HG03439 (cell line): ENCODE measurements at regions not wholly inside any gene's neighbourhood (a gene's known extent, or its start where the extent isn't known, plus 50 kb on each side); places are given as distances from the start of the nearest gene placed in this dataset.

Experiments used
- ATAC-seq: cut with Tn5 transposase; IDR thresholded peaks from one replicate; pipeline ENCODE4 v1.9.1; 2021; ENCODE audit warnings: mild to moderate bottlenecking, moderate library complexity; ENCODE audit not compliant: unreplicated experiment

DNA sequence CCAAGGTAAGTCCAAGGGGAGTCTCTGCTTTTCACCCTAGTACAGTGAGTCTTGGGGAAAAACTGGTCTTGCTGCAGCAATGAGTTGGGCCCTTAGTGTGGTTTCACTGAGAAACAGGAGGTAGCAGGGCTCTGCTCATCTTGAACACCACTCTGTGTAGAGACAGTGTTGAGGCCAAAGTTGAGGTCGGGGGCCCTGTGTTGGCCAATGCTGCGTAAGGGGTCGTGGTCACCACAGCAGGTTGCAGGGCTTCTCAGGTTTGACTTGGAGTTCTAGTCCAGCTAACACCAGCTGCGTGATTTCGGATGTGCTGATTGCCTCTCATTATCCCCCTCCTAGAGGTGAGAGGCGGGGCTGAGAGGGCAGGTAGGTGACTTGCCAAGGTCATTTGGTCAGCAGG, 807.5 kb downstream of the VRK1 start:
- ATAC-seq = no peak

DNA sequence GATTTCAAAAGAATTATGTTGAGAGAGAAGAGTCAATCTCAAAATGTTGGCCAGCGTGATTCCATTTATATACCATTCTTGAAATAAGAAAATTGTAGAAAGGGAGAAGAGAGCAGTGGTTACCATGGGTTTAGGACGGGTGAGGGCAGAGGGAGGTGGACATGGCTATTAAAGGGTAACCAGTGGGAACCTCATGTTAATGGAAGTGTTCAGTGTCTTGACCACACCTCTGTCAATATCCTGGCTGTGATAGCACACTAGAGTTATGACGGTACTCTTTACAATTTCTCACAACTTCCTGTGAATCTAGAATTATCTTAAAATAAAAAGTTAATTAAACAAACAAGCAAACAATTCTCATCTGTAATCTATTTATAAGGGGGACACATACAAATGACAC, 821.2 kb downstream of the VRK1 start:
- ATAC-seq = no peak

DNA sequence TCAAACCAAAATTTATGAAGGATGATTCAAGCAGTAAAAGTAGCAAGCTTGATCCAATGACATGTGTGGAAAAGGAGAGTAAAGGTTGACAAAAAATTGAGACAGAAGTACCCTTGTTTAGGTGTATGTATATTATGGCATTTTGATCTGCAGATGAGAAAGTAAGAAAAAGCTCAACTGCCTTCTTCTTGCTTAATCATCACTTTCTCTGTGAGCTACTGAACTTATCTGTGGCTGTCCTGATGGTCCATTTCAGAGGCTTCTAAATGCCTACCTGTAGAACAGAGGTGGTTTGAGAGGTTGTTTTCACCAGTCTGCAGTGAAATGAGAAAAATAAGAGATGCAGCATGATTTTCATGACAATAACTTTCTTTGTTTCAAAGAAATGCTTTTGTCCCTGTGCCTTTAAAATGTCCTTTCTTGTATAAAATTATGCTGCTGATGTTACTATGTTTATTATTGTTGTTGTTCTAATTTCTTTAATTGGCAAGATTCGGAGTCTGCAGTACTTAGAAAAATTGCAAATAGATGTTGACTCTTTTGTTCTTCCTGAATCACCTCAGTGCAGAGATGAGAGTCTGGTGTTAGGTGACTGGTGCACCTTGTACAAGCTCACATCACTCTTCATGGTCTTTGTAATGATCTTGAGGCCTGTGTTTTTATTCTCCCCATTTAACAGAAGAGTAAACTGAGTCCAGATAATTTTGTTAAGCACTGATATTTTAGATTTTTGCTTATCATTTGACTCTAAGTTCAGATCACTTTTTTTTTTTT, 821.9 kb downstream of the VRK1 start:
- no peak for ATAC-seq

GRCh38 chr14:97620066-97620465, 822.9 kb downstream of the VRK1 start:
- ATAC-seq = no peak

DNA sequence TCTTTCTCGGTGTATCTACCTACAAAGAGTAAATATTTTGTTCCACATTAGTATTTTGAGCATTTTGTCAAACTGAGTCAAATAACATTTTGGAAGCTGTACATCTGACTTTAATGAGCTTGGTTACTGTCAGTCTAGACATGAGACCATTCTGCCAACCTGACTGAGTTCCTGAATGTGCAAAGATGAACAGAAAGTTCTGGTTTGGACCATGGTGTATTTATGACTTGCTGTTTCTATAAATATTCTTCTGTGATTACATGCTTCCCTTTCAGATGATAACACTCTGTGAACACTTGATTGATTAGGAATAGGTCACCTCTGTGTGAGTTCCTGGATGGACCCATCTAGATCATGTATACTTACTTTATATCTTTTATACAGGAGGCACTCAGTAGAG, 827.8 kb downstream of the VRK1 start:
- no peak for ATAC-seq

GRCh38 chr14:97625477-97625876, 828.3 kb downstream of the VRK1 start:
- ATAC-seq = no peak

GRCh38 chr14:97626088-97626487, 828.9 kb downstream of the VRK1 start:
- ATAC-seq = no peak

DNA sequence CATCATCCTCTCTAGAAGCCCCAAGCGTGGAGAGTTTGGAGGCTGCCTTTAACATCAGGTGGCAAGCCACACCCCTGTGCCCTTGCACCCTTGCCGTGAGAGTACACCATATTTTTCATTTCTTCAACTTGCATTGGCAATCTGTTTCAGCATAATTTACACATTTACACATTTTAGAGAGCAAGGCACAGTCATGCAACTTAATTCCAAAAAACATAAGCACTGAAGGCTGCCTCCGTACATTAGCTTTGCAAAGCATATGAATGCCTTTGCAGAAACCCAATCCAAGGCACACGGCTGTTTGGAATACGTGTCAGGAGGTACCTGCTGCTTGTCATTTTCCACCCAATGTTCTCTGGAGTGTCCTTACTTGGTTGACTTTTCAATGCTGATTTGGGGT, 833.1 kb downstream of the VRK1 start:
- ATAC-seq = no peak

DNA sequence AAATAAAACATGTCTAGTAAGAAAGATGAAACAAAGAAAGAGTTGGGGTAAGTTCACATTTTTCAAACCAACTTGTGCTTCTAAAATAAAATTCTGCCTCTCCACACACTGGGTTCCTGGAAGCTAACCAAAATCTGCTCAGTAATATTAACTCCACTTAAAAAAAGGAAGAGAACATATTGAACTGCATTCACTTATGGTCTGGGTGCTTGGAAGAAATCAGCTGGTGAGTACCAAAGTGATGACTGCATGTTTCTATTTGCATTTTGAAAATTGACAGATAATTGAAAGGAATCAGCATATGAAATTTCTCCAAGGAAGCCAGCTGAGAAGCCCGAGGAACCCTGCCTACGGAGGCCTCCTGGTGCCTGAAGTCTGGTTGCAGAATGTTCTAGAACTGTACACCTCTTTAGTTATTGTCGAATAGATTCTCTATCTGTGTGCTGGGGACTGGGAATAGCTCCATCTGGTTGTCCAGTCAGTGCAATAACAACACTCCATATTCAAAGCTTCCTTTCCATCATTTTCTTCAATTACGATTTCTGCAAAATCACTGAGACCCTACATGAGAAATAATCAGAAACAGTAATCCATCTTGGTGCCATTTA, 836.1 kb downstream of the VRK1 start:
- no peak for ATAC-seq

DNA sequence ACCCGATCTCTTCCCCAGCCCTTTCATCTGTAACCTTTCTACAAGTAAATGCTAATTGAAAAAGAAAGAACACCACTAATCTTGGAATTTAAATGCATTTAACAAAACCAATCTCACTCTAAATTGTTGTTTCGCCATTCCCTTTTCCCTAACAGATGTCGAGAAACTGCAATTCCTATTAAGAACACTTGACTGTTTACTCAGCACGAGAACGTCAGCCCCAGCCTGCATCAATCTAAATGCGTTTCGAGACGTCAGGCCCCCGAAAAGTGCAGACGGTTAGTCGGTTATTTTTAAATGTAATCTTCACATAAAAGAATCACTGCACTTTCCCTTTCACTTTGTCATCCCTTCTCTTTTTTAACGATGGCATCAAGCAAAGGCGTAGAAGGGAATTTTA, 837.6 kb downstream of the VRK1 start:
- no peak for ATAC-seq

DNA sequence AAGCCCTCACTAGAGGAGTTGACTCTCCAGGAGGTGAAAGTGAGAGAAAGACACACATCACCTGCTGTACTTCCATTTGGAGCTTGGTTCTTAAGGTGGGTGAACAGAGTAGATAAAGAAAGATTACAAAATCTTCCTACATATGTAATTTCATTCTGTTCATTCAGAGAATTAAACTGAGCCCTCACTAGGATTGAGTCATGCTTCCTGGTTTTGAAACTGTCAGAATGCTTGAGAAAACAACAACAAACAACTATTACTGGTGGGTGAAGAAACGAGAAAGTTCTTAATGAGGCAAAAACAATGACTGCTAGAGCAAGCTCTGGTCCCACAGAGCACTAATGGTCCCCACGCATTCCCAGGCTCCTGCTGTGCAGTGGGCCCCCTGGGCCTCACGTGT, 841.7 kb downstream of the VRK1 start:
- ATAC-seq = no peak

DNA sequence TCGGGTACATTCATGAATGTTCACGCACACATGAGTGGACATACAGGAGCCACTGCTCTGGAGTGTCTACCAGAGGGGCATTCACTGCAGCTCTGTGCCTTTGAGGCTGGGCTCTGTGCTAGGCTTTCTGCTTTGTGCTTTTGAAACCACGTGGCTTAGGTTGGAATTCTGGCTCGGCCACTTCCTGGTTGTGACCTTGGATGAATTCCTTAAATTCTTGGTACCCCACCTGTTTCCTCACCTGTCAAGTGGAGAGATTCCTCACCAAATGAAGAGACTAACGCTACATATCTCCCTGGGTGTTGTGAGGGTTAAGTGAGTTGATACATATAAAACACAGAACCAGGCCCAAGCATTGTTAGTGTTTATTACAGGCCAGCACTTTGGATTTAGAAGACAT, 842.8 kb downstream of the VRK1 start:
- no peak for ATAC-seq

DNA sequence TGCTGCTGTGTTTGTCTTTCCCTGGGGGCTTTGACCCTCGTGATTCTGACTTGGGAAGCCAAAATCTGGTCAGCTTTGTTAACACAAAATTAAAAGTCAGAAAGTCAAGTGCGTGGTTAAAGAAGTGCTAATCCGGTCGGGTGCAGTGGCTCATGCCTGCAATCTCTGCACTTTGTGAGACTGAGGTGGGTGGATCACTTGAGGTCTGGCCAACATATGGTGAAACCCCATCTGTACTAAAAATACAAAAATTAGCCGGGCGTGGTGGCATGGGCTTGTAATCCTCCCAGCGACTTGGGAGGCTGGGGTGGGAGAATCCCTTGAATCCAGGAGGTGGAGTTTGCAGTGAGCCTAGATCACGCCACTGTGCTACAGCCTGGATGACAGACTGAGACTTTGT, 844.6 kb downstream of the VRK1 start:
- ATAC-seq = no peak

DNA sequence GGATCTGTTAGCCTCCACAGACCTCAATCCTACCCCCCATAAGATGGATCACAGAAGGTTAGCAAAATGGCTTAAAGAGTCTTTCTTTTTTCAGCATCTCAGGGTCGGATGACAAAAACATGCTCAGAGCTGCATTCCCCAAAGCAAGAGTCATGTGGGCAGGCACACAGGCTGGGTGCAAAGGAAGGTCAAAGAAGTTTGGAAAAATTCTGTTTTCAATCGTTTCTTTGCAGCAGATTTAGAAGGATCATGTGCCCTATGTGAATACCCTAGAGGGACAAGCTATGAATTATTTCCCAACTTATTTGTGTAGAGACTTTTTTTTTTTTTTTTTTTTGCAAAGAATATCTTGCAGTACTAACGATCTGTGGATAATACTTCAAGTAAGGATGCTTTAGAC, 845.4 kb downstream of the VRK1 start:
- ATAC-seq = no peak

- no peak for ATAC-seq
Observed at GRCh38 chr14:97644365-97644764, 847.2 kb downstream of the VRK1 start.

DNA sequence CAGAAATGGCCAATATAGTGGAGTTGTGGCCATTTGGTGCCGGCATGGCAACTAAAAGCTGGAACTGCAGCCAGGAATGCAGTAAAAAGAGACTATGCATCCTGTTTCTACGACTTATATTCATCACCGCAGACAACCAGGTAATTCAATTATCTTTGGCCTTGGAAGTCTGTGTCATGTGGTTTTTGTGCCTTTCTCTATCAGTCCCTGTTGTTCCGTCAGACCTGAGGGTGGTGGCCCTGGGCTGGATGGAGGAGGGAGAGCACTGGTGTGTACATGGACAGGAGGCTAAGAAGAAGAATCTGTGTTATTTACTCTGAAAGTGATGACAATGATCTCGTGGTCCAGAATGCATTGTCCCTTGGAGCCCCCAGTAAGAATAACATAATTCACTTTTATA, 852.6 kb downstream of the VRK1 start:
- no peak for ATAC-seq

GRCh38 chr14:97655169-97655948, 858.2 kb downstream of the VRK1 start:
- no peak for ATAC-seq

DNA sequence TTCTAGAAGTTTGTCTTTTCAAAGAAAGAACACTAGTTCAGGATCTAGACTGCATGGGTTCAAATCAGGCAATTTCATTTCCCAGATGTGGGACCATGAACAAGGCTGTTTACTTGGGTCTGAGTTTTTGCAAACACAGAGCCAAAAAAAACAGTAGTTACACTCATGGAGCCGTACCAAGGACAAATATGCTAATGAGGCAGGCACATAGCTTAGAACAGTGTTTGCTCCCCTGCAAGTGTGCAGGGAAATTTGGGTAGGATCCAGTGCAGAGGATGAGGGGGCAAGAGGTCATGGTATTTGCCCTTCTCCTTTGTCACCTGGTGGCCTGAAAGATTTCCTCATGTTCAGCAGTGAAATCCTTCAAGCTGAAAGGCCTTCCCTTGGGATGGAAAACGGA, 860.4 kb downstream of the VRK1 start:
- no peak for ATAC-seq

GRCh38 chr14:97687944-97688630, 890.9 kb downstream of the VRK1 start:
- no peak for ATAC-seq

DNA sequence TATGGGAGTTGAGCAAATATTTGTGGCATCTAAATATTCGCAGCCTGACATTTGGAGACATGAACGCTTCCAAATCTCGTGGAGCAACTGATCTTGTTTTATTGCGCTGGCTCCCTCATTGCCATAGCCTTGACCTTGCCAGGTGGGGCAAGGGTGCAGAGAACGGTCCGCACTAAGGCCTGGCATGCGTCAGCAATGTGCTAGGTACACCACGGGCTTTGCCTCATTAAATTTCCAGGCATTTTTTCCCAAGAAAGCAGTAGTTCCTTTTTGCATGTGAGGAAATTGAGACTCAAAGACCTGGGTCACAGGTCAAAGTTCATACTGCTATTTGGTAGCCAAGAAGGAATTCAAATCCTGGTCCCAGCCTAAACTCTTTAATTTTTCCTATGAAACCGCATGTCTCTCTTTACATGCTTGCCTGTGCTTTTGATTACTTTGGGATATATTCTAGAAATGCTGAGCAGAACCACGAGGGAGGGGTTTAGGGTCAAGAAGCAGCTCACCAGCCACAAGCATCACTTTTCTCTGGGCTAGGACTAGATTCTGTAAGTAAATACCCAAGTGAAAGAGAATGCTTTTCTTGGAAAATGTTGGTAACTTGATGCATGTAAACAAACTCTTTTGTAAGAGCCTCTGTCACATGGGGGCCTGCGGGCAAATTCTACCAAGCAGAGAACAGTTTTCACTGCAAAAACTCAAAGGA, 891.6 kb downstream of the VRK1 start:
- no peak for ATAC-seq

- no peak for ATAC-seq
Observed at GRCh38 chr14:97692084-97692483, 894.9 kb downstream of the VRK1 start.
